ENCODE measurements at regions not wholly inside any gene's neighbourhood (a gene's known extent, or its start where the extent isn't known, plus 50 kb on each side); places are given as distances from the start of the nearest gene placed in this dataset.

- Mint-ChIP-seq H3K27ac (no peak overlapping the region), H3K4me1 (no peaks in the 10 kb centered on the region), H3K9me3 (peaks cover 6 to 7% of the 10 kb centered on the region in 2 donors), H3K4me3 (no peak overlapping the region), H3K27me3 (ENCODE audit: low read depth in 2 of 2) (no peaks in the 10 kb centered on the region), H3K36me3 (no peaks in the 10 kb centered on the region)
- 75% methylated on average over 1 of the region's 2 CpGs for WGBS (ENCODE audit: insufficient coverage)
- Histone ChIP-seq H3K4me1 (ENCODE audit: control insufficient read depth, insufficient read depth, low read length) (no peaks in the 10 kb centered on the region), H3K36me3 (ENCODE audit: control insufficient read depth, insufficient read depth, low read length) (no peaks in the 10 kb centered on the region), H3K27me3 (ENCODE audit: control insufficient read depth, insufficient read depth, low read length) (no peaks in the 10 kb centered on the region), H3K27ac (ENCODE audit: low read length) (no peak overlapping the region), H3K4me3 (ENCODE audit: low read length) (no peak overlapping the region), H3K9me3 (ENCODE audit: control insufficient read depth, insufficient read depth, low read length) (no peaks in the 10 kb centered on the region)
- no peak for TF ChIP-seq CTCF (IDR thresholded peaks at IDR 0.05)
- intact Hi-C loops (cut with micrococcal nuclease) = no loop called here
- no peak for DNase-seq
- ATAC-seq = no peak
These were observed 448.9 kb downstream of the COL12A1 start for GRCh38 chr6:74756923-74757322.

- H3K4me1 ChIP-seq (ENCODE audit: control insufficient read depth, insufficient read depth, low read length) = no peaks in the 10 kb centered on the region
- 71% methylated on average over 1 of the region's 2 CpGs for WGBS (ENCODE audit: insufficient coverage)
- ATAC-seq (no peak), DNase-seq (no peak)
- no peaks in the 10 kb centered on the region for H3K36me3 ChIP-seq (ENCODE audit: control insufficient read depth, insufficient read depth, low read length)
- H3K4me1 Mint-ChIP-seq = no peaks in the 10 kb centered on the region
- intact Hi-C loops (cut with micrococcal nuclease) = no loop called here
- no peak overlapping the region for H3K27ac ChIP-seq (ENCODE audit: low read length)
- no peak overlapping the region for H3K4me3 ChIP-seq (ENCODE audit: low read length)
- H3K36me3 Mint-ChIP-seq = no peaks in the 10 kb centered on the region
- H3K9me3 ChIP-seq (ENCODE audit: control insufficient read depth, insufficient read depth, low read length) = no peaks in the 10 kb centered on the region
- no peaks in the 10 kb centered on the region for H3K27me3 ChIP-seq (ENCODE audit: control insufficient read depth, insufficient read depth, low read length)
- H3K27me3 Mint-ChIP-seq (ENCODE audit: low read depth in 2 of 2) = no peaks in the 10 kb centered on the region
- H3K9me3 Mint-ChIP-seq = peaks cover 6 to 7% of the 10 kb centered on the region in 2 donors
- H3K4me3 Mint-ChIP-seq = no peak overlapping the region
- H3K27ac Mint-ChIP-seq = no peak overlapping the region
- no peak for TF ChIP-seq CTCF (IDR thresholded peaks at IDR 0.05)
These were observed 450.1 kb downstream of the COL12A1 start for GRCh38 chr6:74755778-74756177.

GRCh38 chr6:74755196-74755595 is 450.7 kb downstream of the COL12A1 start:
- Mint-ChIP-seq H3K36me3 (no peaks in the 10 kb centered on the region), H3K9me3 (peaks cover 7 to 8% of the 10 kb centered on the region in 2 donors), H3K4me3 (no peak overlapping the region), H3K4me1 (no peaks in the 10 kb centered on the region), H3K27me3 (ENCODE audit: low read depth in 2 of 2) (no peaks in the 10 kb centered on the region), H3K27ac (no peak overlapping the region)
- no peak overlapping the region for H3K4me3 ChIP-seq (ENCODE audit: low read length)
- no peaks in the 10 kb centered on the region for H3K27me3 ChIP-seq (ENCODE audit: control insufficient read depth, insufficient read depth, low read length)
- H3K4me1 ChIP-seq (ENCODE audit: control insufficient read depth, insufficient read depth, low read length) = no peaks in the 10 kb centered on the region
- DNase-seq = no peak
- no peak for TF ChIP-seq CTCF (IDR thresholded peaks at IDR 0.05)
- H3K36me3 ChIP-seq (ENCODE audit: control insufficient read depth, insufficient read depth, low read length) = no peaks in the 10 kb centered on the region
- ATAC-seq = no peak
- no peak overlapping the region for H3K27ac ChIP-seq (ENCODE audit: low read length)
- H3K9me3 ChIP-seq (ENCODE audit: control insufficient read depth, insufficient read depth, low read length) = no peaks in the 10 kb centered on the region
- 91% methylated on average over 10 of the region's 10 CpGs for WGBS (ENCODE audit: insufficient coverage)
- intact Hi-C loops (cut with micrococcal nuclease) = no loop called here

- H3K4me3 Mint-ChIP-seq = no peak overlapping the region
- DNase-seq = no peak
- no peak overlapping the region for H3K4me3 ChIP-seq (ENCODE audit: low read length)
- H3K9me3 ChIP-seq (ENCODE audit: control insufficient read depth, insufficient read depth, low read length) = no peaks in the 10 kb centered on the region
- no peaks in the 10 kb centered on the region for H3K27me3 Mint-ChIP-seq (ENCODE audit: low read depth in 2 of 2)
- H3K27ac Mint-ChIP-seq = no peak overlapping the region
- no peaks in the 10 kb centered on the region for H3K4me1 ChIP-seq (ENCODE audit: control insufficient read depth, insufficient read depth, low read length)
- ATAC-seq = no peak
- no peaks in the 10 kb centered on the region for H3K36me3 ChIP-seq (ENCODE audit: control insufficient read depth, insufficient read depth, low read length)
- no peak overlapping the region for H3K27ac ChIP-seq (ENCODE audit: low read length)
- intact Hi-C loops (cut with micrococcal nuclease) = no loop called here
- no peaks in the 10 kb centered on the region for H3K36me3 Mint-ChIP-seq
- H3K9me3 Mint-ChIP-seq = peaks cover 7 to 8% of the 10 kb centered on the region in 2 donors
- no CpG with 5 or more reads among the region's 2 CpGs for WGBS (ENCODE audit: insufficient coverage)
- no peak for TF ChIP-seq CTCF (IDR thresholded peaks at IDR 0.05)
- H3K27me3 ChIP-seq (ENCODE audit: control insufficient read depth, insufficient read depth, low read length) = no peaks in the 10 kb centered on the region
- no peaks in the 10 kb centered on the region for H3K4me1 Mint-ChIP-seq
These were observed 451.8 kb downstream of the COL12A1 start for GRCh38 chr6:74753883-74754600.
